ENCODE measurements at regions not wholly inside any gene's neighbourhood (a gene's known extent, or its start where the extent isn't known, plus 50 kb on each side); places are given as distances from the start of the nearest gene placed in this dataset.

- no peak for TF ChIP-seq CTCF (IDR thresholded peaks at IDR 0.05)
- no peak for TF ChIP-seq EP300 (IDR thresholded peaks at IDR 0.05)
- TF ChIP-seq POLR2A (IDR thresholded peaks at IDR 0.05) = no peak
Observed at GRCh38 chr1:43082740-43083139, 89.3 kb downstream of the EBNA1BP2 start.

Data from suprapubic skin (tissue), 3 donors.